ENCODE measurements at regions not wholly inside any gene's neighbourhood (a gene's known extent, or its start where the extent isn't known, plus 50 kb on each side); places are given as distances from the start of the nearest gene placed in this dataset.

DNA sequence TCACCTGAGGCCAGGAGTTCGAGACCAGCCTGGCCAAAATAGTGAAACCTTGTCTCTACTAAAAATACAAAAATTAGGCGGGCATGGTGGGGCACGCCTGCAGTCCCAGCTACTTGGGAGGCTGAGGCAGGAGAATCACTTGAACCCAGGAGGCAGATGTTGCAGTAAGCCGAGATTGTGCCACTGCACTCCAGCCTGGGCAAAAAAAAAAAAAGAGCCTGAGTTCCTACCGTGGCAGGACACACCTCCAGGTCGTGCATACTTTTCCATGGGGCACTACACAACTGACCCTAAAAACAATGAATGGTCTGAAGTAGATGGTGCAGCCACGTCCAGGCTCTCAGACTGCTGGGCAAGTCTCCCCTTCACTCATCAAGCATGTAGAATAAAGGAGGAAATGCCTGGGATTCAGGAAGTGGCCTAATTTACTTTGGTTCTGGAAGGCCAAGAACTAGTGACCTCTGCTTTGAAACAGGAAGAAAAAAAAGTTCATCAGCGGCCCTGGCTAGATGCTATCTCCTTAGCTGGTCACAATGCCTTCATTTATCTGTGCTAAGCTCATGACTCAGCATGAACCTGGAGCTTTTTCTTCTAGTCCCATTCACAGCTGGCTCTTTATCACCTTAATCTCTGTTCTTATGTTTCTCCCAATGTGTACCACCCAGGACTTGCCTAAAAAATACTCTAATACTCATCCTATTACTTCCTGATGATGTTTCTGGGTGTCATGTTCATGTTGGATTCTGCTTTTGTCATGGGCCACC lies 55.8 kb upstream of the OR6J1 start:
- Histone ChIP-seq H3K4me3 (ENCODE audit: low read length) (no peak overlapping the region), H3K9me3 (ENCODE audit: insufficient read depth, low read depth, low read length) (no peaks in the 10 kb centered on the region), H3K36me3 (ENCODE audit: insufficient read depth, low read depth, low read length) (no peaks in the 10 kb centered on the region), H3K4me1 (ENCODE audit: insufficient read depth, low read length) (no peaks in the 10 kb centered on the region), H3K27ac (ENCODE audit: low read length) (no peak overlapping the region), H3K27me3 (ENCODE audit: insufficient read depth, low read length) (peaks cover 5% of the 10 kb centered on the region; the same call in 1 of the 2 replicates), H3K9ac (ENCODE audit: low read depth, low read length) (no peak overlapping the region)

- Histone ChIP-seq H3K27ac (ENCODE audit: low read length) (no peak overlapping the region), H3K9ac (ENCODE audit: low read depth, low read length) (peak overlapping the region; percentile 51; the same call in 1 of the 2 replicates), H3K4me3 (ENCODE audit: low read length) (peak overlapping the region; percentile 48; the same call in 1 of the 2 replicates), H3K9me3 (ENCODE audit: insufficient read depth, low read depth, low read length) (no peaks in the 10 kb centered on the region), H3K27me3 (ENCODE audit: insufficient read depth, low read length) (peaks cover 24% of the 10 kb centered on the region; the same call in 1 of the 2 replicates), H3K36me3 (ENCODE audit: insufficient read depth, low read depth, low read length) (no peaks in the 10 kb centered on the region), H3K4me1 (ENCODE audit: insufficient read depth, low read length) (0 out of 2 replicates have a peak, but pooled peaks cover 2% of the 10 kb centered on the region)
Observed at GRCh38 chr14:22713631-22713950, 52.9 kb upstream of the OXA1L start.

DNA sequence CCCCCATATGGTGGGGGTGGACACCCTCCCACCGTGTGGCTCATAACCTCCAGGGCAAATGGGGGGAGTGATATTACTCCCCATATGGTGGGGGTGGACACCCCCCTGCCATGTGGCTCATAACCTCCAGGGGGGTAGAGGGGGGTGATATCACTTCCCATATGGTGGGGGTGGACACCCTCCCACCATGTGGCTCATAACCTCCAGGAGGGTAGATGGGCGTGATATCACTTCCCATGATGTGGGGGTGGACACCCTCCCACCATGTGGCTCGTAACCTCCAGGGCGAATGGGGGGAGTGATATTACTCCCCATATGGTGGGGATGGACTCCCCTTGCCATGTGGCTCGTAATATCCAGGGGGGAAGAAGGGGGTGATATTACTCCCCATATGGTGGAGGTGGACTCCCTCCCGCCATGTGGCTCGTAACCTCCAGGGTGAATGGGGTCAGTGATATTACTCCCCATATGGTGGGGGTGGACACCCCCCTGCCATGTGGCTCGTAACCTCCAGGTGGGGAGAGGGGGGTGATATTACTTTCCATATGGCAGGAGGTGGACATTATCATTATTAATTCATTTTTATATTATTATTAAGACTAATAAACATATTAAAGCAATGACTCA lies 51.2 kb upstream of the OXA1L start:
- H3K36me3 ChIP-seq (ENCODE audit: insufficient read depth, low read depth, low read length): no peaks in the 10 kb centered on the region
- no peak overlapping the region for H3K27ac ChIP-seq (ENCODE audit: low read length)
- no peak overlapping the region for H3K9ac ChIP-seq (ENCODE audit: low read depth, low read length)
- H3K4me1 ChIP-seq (ENCODE audit: insufficient read depth, low read length): 0 out of 2 replicates have a peak, but pooled peaks cover 2% of the 10 kb centered on the region
- H3K4me3 ChIP-seq (ENCODE audit: low read length): no peak overlapping the region
- H3K27me3 ChIP-seq (ENCODE audit: insufficient read depth, low read length): peaks cover 17% of the 10 kb centered on the region; the same call in 1 of the 2 replicates
- no peaks in the 10 kb centered on the region for H3K9me3 ChIP-seq (ENCODE audit: insufficient read depth, low read depth, low read length)

DNA sequence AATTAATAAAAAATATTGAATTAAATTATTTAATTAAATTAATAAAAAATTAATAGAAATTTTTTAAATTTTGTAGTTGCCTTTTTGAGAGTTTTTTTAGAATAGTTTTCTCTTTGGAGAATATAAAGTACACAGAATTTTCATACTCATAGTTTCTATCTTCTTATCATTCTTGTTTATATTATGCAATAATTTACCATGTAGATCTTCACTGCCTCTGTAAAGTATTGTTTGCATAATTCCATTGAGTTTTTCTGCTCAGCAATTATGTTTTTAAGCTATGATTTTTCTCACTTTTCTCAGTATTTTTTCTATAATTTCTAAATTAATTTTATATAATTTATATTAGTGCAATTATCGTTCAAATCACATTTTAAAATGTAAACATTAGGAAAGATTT lies 50.6 kb upstream of the OXA1L start:
- no peak overlapping the region for H3K4me3 ChIP-seq (ENCODE audit: low read length)
- no peaks in the 10 kb centered on the region for H3K9me3 ChIP-seq (ENCODE audit: insufficient read depth, low read depth, low read length)
- no peak overlapping the region for H3K9ac ChIP-seq (ENCODE audit: low read depth, low read length)
- H3K27me3 ChIP-seq (ENCODE audit: insufficient read depth, low read length): peaks cover 17% of the 10 kb centered on the region; the same call in 1 of the 2 replicates
- H3K36me3 ChIP-seq (ENCODE audit: insufficient read depth, low read depth, low read length): no peaks in the 10 kb centered on the region
- 0 out of 2 replicates have a peak, but pooled peaks cover 2% of the 10 kb centered on the region for H3K4me1 ChIP-seq (ENCODE audit: insufficient read depth, low read length)
- H3K27ac ChIP-seq (ENCODE audit: low read length): no peak overlapping the region

All from iPS-20b (cell line).